Neural crest cell (in vitro differentiated cells): ENCODE measurements at regions not wholly inside any gene's neighbourhood (a gene's known extent, or its start where the extent isn't known, plus 50 kb on each side); places are given as distances from the start of the nearest gene placed in this dataset.

Experiments used
- DNase-seq: peaks from one replicate; pipeline ENCODE4 v3.0.0; 2021; ENCODE audit warnings: low read depth, mixed read lengths, low spot score
- H3K27ac Mint-ChIP-seq: one replicate; pipeline ENCODE4 v1.8.0; 2021; ENCODE audit warnings: mild to moderate bottlenecking, mixed read lengths; ENCODE audit not compliant: unreplicated experiment
- H3K27me3 Mint-ChIP-seq: 2 replicates; pipeline ENCODE4 v1.8.0; 2021; ENCODE audit warnings: low read depth, mild to moderate bottlenecking, mixed read lengths
- H3K36me3 Mint-ChIP-seq: 2 replicates; pipeline ENCODE4 v1.8.0; 2021; ENCODE audit warnings: low read depth, mild to moderate bottlenecking, mixed read lengths
- H3K4me1 Mint-ChIP-seq: 2 replicates; pipeline ENCODE4 v1.8.0; 2021; ENCODE audit warnings: mixed read lengths
- H3K4me3 Mint-ChIP-seq: one replicate; pipeline ENCODE4 v1.8.0; 2021; ENCODE audit warnings: mild to moderate bottlenecking, mixed read lengths
- H3K9me3 Mint-ChIP-seq: 2 replicates; pipeline ENCODE4 v1.8.0; 2021; ENCODE audit warnings: mixed read lengths
- TF ChIP-seq, protein P1 (sequence below): fragments of 200-600 bp; sonication (generic); conservative IDR thresholded peaks from 2 replicates; pipeline ENCODE4 v1.5.0; 2021; ENCODE audit warnings: antibody characterized with exemption, mild to moderate bottlenecking

DNA sequence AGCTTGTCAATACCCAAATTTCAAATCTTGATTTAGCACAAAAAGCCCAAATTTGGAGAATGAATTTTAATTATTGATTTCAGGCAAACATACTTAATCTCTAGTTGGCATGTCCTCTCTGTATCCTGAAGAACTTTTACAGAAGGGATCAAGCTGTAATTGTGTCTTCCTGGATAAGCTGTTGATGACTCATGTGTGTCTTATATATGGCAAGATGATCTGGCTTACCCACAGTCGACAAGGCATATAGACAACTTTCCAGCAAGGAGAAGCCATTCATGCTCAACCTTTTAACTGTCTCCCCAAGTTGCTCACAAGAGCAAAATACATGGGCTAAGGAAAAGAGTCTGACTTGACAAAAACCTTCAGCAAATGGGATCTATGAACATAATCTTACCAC lies 112.5 kb upstream of the SLCO6A1 start:
- TF ChIP-seq, protein P1, sequence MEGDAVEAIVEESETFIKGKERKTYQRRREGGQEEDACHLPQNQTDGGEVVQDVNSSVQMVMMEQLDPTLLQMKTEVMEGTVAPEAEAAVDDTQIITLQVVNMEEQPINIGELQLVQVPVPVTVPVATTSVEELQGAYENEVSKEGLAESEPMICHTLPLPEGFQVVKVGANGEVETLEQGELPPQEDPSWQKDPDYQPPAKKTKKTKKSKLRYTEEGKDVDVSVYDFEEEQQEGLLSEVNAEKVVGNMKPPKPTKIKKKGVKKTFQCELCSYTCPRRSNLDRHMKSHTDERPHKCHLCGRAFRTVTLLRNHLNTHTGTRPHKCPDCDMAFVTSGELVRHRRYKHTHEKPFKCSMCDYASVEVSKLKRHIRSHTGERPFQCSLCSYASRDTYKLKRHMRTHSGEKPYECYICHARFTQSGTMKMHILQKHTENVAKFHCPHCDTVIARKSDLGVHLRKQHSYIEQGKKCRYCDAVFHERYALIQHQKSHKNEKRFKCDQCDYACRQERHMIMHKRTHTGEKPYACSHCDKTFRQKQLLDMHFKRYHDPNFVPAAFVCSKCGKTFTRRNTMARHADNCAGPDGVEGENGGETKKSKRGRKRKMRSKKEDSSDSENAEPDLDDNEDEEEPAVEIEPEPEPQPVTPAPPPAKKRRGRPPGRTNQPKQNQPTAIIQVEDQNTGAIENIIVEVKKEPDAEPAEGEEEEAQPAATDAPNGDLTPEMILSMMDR: no peak
- H3K36me3 Mint-ChIP-seq: peaks cover 34% of the 10 kb centered on the region
- no peak overlapping the region for H3K4me3 Mint-ChIP-seq
- no peaks in the 10 kb centered on the region for H3K4me1 Mint-ChIP-seq
- H3K27ac Mint-ChIP-seq: no peak overlapping the region
- no peaks in the 10 kb centered on the region for H3K27me3 Mint-ChIP-seq
- H3K9me3 Mint-ChIP-seq: peaks cover 10% of the 10 kb centered on the region
- DNase-seq: no peak

GRCh38 chr5:102613661-102614060 lies 114.9 kb upstream of the SLCO6A1 start:
- TF ChIP-seq, protein P1: no peak
- Mint-ChIP-seq H3K27ac (no peak overlapping the region), H3K4me1 (no peaks in the 10 kb centered on the region), H3K4me3 (no peak overlapping the region), H3K9me3 (peaks cover 10% of the 10 kb centered on the region), H3K27me3 (no peaks in the 10 kb centered on the region), H3K36me3 (peaks cover 31% of the 10 kb centered on the region)
- no peak for DNase-seq

DNA sequence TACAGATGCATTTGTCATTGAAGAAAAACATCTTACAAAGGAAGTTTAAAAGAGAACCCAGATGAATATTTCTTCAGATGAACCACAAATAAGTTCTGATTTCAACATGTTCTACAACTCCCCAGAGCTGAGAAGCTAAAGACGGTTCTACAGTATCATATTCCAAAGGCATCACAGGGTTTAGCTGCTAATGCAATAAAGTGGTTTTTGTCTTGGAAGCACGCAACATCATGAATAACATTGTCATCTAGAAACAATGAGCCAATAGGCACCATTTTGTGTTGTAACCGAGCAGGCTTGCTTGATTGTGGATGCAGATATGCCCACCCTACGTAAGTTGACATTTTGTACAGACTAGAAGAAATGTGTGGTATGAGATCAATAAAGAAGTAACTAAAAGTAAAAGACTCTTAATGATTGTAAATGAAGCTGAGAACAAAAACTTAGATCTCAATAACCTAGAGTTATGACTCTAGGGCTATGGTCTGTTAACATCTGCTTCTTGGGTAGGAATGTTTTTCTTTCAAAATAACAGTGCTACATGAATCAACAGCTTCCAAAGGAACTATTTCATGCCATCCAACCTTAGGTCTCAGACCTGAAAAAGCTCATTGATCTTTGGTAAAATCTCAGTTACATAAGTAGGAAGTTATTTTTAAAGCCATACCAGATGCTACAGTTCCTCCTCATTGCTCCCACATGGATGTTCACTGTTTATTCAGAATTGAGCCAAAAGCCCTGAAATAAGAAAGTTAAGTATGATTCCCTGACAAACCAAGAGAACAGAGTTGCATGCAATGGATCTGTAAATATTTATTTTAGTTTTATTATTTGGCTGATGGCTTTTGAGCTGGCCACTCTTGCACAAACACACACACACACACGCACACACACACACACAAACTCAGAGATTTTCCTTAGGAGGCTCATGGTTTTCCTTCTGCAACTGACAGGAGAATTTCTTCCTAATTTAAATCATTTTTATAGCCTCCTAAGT lies 118.7 kb upstream of the SLCO6A1 start:
- H3K36me3 Mint-ChIP-seq: peaks cover 26% of the 10 kb centered on the region
- TF ChIP-seq, protein P1: no peak

GRCh38 chr5:102622262-102622661 lies 123.5 kb upstream of the SLCO6A1 start:
- Mint-ChIP-seq H3K27ac (no peak overlapping the region), H3K36me3 (no peaks in the 10 kb centered on the region), H3K9me3 (no peaks in the 10 kb centered on the region), H3K27me3 (no peaks in the 10 kb centered on the region), H3K4me3 (no peak overlapping the region), H3K4me1 (peaks cover 5% of the 10 kb centered on the region)
- TF ChIP-seq, protein P1: no peak
- no peak for DNase-seq

More for the DNA sequence above, 118.7 kb upstream of the SLCO6A1 start:
- peaks cover 10% of the 10 kb centered on the region for H3K9me3 Mint-ChIP-seq
- no peak overlapping the region for H3K27ac Mint-ChIP-seq
- no peak overlapping the region for H3K4me3 Mint-ChIP-seq
- DNase-seq: no peak
- H3K27me3 Mint-ChIP-seq: no peaks in the 10 kb centered on the region
- no peaks in the 10 kb centered on the region for H3K4me1 Mint-ChIP-seq

DNA sequence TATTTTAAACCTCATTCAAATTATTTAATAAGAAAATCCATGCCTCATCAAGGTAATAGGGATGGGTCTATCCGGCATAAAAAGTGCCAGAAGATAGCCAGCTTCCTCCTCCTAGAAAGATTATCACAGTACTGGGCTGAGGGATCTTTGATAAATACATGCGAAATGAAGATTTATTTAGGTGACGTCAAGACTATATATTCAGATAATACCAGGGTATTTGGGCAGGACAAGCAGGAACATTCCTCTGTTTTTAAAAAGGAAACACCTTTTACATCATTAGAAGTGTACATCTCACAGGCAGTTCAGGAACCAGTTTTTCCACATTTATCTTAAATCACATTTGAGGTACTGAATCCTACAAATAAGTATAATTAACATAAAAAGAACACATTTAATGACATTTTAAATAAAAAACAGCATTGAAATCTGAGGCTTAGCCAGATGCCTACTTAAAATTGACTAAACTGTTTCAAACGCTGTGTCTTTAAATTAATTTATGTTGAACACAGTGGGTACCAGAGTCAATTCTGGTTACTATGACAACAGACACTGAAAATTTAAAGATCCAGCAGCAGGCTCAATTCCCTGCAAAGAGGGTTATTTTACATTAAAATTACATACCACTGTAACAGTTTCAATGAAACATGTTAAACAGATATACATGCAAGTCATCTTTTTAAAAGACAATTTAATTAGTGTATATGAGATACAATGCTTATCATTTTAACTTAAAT lies 124.7 kb upstream of the SLCO6A1 start:
- H3K27ac Mint-ChIP-seq: no peak overlapping the region
- H3K4me3 Mint-ChIP-seq: no peak overlapping the region
- peaks cover 5% of the 10 kb centered on the region for H3K4me1 Mint-ChIP-seq
- H3K9me3 Mint-ChIP-seq: no peaks in the 10 kb centered on the region
- no peak for DNase-seq
- TF ChIP-seq, protein P1: no peak
- H3K36me3 Mint-ChIP-seq: no peaks in the 10 kb centered on the region
- no peaks in the 10 kb centered on the region for H3K27me3 Mint-ChIP-seq
